SK-N-MC (cell line): ENCODE measurements at regions not wholly inside any gene's neighbourhood (a gene's known extent, or its start where the extent isn't known, plus 50 kb on each side); places are given as distances from the start of the nearest gene placed in this dataset.

Experiments
- EZH2 ChIP-seq: fragments of 200-600 bp; sonication (generic); IDR thresholded peaks from one replicate; pipeline ENCODE4 v1.6.1; 2017; ENCODE audit warnings: antibody characterized with exemption
- POLR2AphosphoS5 ChIP-seq: IDR thresholded peaks from 2 replicates; pipeline ENCODE4 v1.6.1; 2012; ENCODE audit warnings: mild to moderate bottlenecking, low read depth, low read length, borderline replicate concordance

DNA sequence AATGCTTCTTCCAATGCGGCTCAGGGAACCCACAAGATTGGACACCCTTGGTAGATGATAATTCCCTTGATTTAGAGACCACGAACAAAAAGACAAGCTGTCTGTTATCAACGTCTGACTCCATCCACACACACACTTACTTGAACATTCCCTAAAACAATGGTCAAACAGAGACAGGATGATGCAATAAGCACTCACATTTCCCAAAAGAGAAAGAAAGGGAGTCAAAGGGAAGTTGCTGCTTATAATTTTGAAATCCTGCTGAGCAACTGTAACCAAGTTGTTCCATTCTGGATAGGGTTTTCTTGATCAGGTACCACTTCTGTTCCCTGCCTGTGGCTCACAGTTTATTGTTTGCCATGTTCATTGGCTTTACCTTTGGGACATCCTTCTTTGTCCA, 571.3 kb upstream of the CNTNAP5 start:
- TF ChIP-seq POLR2AphosphoS5 (no peak), EZH2 (no peak)
